Prostate gland (tissue), 2 donors: ENCODE measurements at regions not wholly inside any gene's neighbourhood (a gene's known extent, or its start where the extent isn't known, plus 50 kb on each side); places are given as distances from the start of the nearest gene placed in this dataset.

Source experiments
- CTCF ChIP-seq, 4 experiments: fragments of 200-600 bp in 2 of 4; fragments of 450-650 bp in 2 of 4; sonication (generic) in 2 of 4; IDR thresholded peaks; 1 replicate in 3 of 4; 2 replicates in 1 of 4; pipeline ENCODE4 v1.5.1; 2016 to 2019; ENCODE audit warnings: antibody characterized with exemption in 4 of 4, mild to moderate bottlenecking in 2 of 4, moderate library complexity in 2 of 4
- POLR2A ChIP-seq: fragments of 450-650 bp; IDR thresholded peaks from one replicate; pipeline ENCODE4 v1.6.1; 2016; ENCODE audit warnings: antibody characterized with exemption, mild to moderate bottlenecking
- POLR2AphosphoS5 ChIP-seq: sonication (generic); formaldehyde crosslinking; IDR thresholded peaks from one replicate; pipeline ENCODE4 v1.6.1; 2017; ENCODE audit warnings: antibody characterized with exemption

DNA sequence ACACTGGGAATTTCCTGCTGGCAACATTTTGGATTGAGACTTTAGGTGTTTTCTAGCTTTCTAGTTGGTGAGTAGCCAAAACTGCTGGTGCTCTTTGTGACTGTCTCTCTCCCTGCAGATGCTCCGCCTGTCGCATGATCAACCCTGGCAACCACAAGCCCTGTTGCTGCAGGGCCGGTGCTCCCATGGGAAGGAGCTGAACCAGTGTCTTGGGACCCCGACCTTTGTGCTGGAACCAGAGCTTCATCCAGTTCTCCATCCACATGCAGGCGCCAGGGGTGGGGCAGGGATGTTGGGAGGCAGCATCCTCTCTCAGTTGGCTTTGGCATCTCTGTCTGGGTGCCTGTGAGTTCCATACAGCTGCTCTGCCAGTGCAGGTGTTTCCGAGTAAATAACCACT, 306.2 kb upstream of the MKI67 start:
- TF ChIP-seq POLR2A (no peak), CTCF (IDR thresholded peaks at IDR 0.05) (no peak), POLR2AphosphoS5 (no peak)
